GM23338 (cell line): ENCODE measurements at regions not wholly inside any gene's neighbourhood (a gene's known extent, or its start where the extent isn't known, plus 50 kb on each side); places are given as distances from the start of the nearest gene placed in this dataset.

Experiments used
- ATAC-seq: fragments of 200-7000 bp; cut with Tn5 transposase; 3 replicates; pipeline ENCODE4 v1.9.1; 2020
- DNase-seq: peaks from one replicate; pipeline ENCODE4 v3.0.0-alpha.2; 2015; ENCODE audit warnings: low spot score
- H2AFZ ChIP-seq: fragments of 200-600 bp; sonication (generic); 2 replicates; pipeline ENCODE4 v1.8.0; 2016; ENCODE audit warnings: antibody characterized with exemption, mild to moderate bottlenecking, moderate library complexity
- H3F3A ChIP-seq: fragments of 200-600 bp; sonication (generic); replicated peaks from 2 replicates; pipeline ENCODE4 v1.8.0; 2017; ENCODE audit warnings: antibody characterized with exemption, mixed run types, low read depth
- H3K27ac ChIP-seq: fragments of 200-600 bp; sonication (generic); 2 replicates; pipeline ENCODE4 v1.6.1; 2016; ENCODE audit warnings: low read depth
- H3K27me3 ChIP-seq: fragments of 200-600 bp; sonication (generic); 2 replicates; pipeline ENCODE4 v1.8.0; 2016; ENCODE audit warnings: mild to moderate bottlenecking, mixed run types, moderate library complexity; ENCODE audit not compliant: insufficient read depth
- H3K36me3 ChIP-seq: fragments of 200-600 bp; sonication (generic); 2 replicates; pipeline ENCODE4 v1.8.0; 2016; ENCODE audit warnings: mild to moderate bottlenecking; ENCODE audit not compliant: insufficient read depth
- H3K4me1 ChIP-seq: fragments of 200-600 bp; sonication (generic); 2 replicates; pipeline ENCODE4 v1.8.0; 2016; ENCODE audit warnings: mild to moderate bottlenecking, moderate library complexity; ENCODE audit not compliant: insufficient read depth
- H3K4me2 ChIP-seq: fragments of 200-600 bp; sonication (generic); 2 replicates; pipeline ENCODE4 v1.7.1; 2017; ENCODE audit warnings: mixed run types
- H3K4me3 ChIP-seq: fragments of 200-600 bp; sonication (generic); 2 replicates; pipeline ENCODE4 v1.6.1; 2016; ENCODE audit warnings: mixed run types
- H3K79me2 ChIP-seq: fragments of 200-600 bp; sonication (generic); replicated peaks from 2 replicates; pipeline ENCODE4 v1.8.0; 2017; ENCODE audit warnings: mild to moderate bottlenecking; ENCODE audit not compliant: insufficient read depth
- H3K9me2 ChIP-seq: fragments of 200-600 bp; sonication (generic); 2 replicates; pipeline ENCODE4 v1.8.0; 2017; ENCODE audit not compliant: insufficient read depth
- H4K20me1 ChIP-seq: fragments of 200-600 bp; sonication (generic); replicated peaks from 2 replicates; pipeline ENCODE4 v1.8.0; 2017; ENCODE audit warnings: mild to moderate bottlenecking; ENCODE audit not compliant: insufficient read depth
- H3K27ac Mint-ChIP-seq: 2 replicates; pipeline ENCODE4 v1.8.0; 2020; ENCODE audit warnings: inconsistent platforms, mild to moderate bottlenecking, moderate library complexity, mixed read lengths
- H3K27me3 Mint-ChIP-seq: 3 replicates; pipeline ENCODE4 v1.8.0; 2022; ENCODE audit warnings: low read depth, mild to moderate bottlenecking, moderate library complexity, mixed read lengths, inconsistent platforms; ENCODE audit not compliant: insufficient read depth, poor library complexity
- H3K36me3 Mint-ChIP-seq: 3 replicates; pipeline ENCODE4 v1.8.0; 2021; ENCODE audit warnings: low read depth, mild to moderate bottlenecking, inconsistent platforms, moderate library complexity, mixed read lengths
- H3K4me1 Mint-ChIP-seq: 3 replicates; pipeline ENCODE4 v1.8.0; 2020; ENCODE audit warnings: mild to moderate bottlenecking, inconsistent platforms, mixed read lengths
- H3K4me3 Mint-ChIP-seq: 3 replicates; pipeline ENCODE4 v1.8.0; 2021; ENCODE audit warnings: moderate library complexity, mild to moderate bottlenecking, inconsistent platforms, mixed read lengths
- H3K9me3 Mint-ChIP-seq: 3 replicates; pipeline ENCODE4 v1.8.0; 2020; ENCODE audit warnings: moderate library complexity, mild to moderate bottlenecking, inconsistent platforms, mixed read lengths
- TF ChIP-seq, protein P1 (sequence below): fragments of 250-450 bp; sonication (Bioruptor Pico); IDR thresholded peaks from 2 replicates; pipeline ENCODE4 v1.5.0; 2020; ENCODE audit warnings: mild to moderate bottlenecking, moderate library complexity
- TF ChIP-seq, protein P2 (sequence below), 2 experiments: fragments of 200-600 bp in 1 of 2; sonication (generic) in 1 of 2; conservative IDR thresholded peaks; 2 replicates each; pipeline versions ENCODE4 v1.5.1 to v1.6.1; 2016 to 2017; ENCODE audit warnings: antibody characterized with exemption in 2 of 2, low read depth in 2 of 2, mild to moderate bottlenecking in 2 of 2, moderate library complexity in 1 of 2

DNA sequence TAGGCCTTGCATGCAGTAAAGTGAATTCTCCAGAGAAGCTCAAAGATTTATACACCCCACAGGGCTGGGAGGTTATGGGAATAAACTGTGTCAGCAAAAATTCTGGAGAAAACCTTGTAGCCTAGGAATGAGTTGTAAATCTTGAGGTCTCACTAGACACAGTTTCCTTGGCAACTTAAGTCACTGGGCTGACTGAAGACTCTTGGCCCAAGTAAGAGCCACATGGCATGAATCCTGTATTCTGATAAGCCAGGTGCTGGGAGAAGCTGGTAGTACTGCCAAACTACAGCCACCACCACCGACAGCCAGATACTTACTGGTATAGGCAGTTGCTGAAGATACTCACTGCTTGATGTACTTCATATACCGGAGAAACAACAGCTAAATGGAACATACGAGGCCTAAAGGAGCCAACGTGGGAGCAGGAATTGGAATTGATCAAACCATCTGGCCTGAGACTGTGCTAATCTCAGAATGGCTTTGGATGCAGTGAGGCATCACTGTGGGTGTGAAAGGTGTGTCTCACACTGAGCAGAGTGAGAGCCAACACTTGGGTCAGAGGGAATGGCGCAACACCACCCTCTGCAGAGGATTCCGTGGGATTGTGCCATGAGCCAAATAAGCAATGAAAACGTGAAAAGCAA is 102.8 kb upstream of the TMCC3 start:
- no peak overlapping the region for H3K27ac ChIP-seq

More for the DNA sequence above, 102.8 kb upstream of the TMCC3 start:
- H3K27ac Mint-ChIP-seq: no peak overlapping the region
- peaks cover 3% of the 10 kb centered on the region for H3K27me3 Mint-ChIP-seq
- no peak overlapping the region for H3K4me3 Mint-ChIP-seq
- no peaks in the 10 kb centered on the region for H3K79me2 ChIP-seq
- H4K20me1 ChIP-seq: no peaks in the 10 kb centered on the region
- H2AFZ ChIP-seq: no peak overlapping the region
- no peaks in the 10 kb centered on the region for H3K36me3 Mint-ChIP-seq
- TF ChIP-seq, protein P1, sequence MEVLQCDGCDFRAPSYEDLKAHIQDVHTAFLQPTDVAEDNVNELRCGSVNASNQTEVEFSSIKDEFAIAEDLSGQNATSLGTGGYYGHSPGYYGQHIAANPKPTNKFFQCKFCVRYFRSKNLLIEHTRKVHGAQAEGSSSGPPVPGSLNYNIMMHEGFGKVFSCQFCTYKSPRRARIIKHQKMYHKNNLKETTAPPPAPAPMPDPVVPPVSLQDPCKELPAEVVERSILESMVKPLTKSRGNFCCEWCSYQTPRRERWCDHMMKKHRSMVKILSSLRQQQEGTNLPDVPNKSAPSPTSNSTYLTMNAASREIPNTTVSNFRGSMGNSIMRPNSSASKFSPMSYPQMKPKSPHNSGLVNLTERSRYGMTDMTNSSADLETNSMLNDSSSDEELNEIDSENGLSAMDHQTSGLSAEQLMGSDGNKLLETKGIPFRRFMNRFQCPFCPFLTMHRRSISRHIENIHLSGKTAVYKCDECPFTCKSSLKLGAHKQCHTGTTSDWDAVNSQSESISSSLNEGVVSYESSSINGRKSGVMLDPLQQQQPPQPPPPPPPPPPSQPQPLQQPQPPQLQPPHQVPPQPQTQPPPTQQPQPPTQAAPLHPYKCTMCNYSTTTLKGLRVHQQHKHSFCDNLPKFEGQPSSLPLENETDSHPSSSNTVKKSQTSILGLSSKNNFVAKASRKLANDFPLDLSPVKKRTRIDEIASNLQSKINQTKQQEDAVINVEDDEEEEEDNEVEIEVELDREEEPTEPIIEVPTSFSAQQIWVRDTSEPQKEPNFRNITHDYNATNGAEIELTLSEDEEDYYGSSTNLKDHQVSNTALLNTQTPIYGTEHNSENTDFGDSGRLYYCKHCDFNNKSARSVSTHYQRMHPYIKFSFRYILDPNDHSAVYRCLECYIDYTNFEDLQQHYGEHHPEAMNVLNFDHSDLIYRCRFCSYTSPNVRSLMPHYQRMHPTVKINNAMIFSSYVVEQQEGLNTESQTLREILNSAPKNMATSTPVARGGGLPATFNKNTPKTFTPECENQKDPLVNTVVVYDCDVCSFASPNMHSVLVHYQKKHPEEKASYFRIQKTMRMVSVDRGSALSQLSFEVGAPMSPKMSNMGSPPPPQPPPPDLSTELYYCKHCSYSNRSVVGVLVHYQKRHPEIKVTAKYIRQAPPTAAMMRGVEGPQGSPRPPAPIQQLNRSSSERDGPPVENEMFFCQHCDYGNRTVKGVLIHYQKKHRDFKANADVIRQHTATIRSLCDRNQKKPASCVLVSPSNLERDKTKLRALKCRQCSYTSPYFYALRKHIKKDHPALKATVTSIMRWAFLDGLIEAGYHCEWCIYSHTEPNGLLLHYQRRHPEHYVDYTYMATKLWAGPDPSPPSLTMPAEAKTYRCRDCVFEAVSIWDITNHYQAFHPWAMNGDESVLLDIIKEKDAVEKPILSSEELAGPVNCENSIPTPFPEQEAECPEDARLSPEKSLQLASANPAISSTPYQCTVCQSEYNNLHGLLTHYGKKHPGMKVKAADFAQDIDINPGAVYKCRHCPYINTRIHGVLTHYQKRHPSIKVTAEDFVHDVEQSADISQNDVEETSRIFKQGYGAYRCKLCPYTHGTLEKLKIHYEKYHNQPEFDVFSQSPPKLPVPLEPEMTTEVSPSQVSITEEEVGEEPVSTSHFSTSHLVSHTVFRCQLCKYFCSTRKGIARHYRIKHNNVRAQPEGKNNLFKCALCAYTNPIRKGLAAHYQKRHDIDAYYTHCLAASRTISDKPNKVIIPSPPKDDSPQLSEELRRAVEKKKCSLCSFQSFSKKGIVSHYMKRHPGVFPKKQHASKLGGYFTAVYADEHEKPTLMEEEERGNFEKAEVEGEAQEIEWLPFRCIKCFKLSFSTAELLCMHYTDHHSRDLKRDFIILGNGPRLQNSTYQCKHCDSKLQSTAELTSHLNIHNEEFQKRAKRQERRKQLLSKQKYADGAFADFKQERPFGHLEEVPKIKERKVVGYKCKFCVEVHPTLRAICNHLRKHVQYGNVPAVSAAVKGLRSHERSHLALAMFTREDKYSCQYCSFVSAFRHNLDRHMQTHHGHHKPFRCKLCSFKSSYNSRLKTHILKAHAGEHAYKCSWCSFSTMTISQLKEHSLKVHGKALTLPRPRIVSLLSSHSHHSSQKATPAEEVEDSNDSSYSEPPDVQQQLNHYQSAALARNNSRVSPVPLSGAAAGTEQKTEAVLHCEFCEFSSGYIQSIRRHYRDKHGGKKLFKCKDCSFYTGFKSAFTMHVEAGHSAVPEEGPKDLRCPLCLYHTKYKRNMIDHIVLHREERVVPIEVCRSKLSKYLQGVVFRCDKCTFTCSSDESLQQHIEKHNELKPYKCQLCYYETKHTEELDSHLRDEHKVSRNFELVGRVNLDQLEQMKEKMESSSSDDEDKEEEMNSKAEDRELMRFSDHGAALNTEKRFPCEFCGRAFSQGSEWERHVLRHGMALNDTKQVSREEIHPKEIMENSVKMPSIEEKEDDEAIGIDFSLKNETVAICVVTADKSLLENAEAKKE: no peak
- TF ChIP-seq, protein P2, sequence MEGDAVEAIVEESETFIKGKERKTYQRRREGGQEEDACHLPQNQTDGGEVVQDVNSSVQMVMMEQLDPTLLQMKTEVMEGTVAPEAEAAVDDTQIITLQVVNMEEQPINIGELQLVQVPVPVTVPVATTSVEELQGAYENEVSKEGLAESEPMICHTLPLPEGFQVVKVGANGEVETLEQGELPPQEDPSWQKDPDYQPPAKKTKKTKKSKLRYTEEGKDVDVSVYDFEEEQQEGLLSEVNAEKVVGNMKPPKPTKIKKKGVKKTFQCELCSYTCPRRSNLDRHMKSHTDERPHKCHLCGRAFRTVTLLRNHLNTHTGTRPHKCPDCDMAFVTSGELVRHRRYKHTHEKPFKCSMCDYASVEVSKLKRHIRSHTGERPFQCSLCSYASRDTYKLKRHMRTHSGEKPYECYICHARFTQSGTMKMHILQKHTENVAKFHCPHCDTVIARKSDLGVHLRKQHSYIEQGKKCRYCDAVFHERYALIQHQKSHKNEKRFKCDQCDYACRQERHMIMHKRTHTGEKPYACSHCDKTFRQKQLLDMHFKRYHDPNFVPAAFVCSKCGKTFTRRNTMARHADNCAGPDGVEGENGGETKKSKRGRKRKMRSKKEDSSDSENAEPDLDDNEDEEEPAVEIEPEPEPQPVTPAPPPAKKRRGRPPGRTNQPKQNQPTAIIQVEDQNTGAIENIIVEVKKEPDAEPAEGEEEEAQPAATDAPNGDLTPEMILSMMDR (conservative IDR thresholded peaks at IDR 0.05; ENCODE audit: low read depth in 2 of 2): peak; percentile 30 to 71; a peak in 3 of 4 replicates
- no peaks in the 10 kb centered on the region for H3F3A ChIP-seq
- no peaks in the 10 kb centered on the region for H3K27me3 ChIP-seq
- H3K4me1 Mint-ChIP-seq: no peaks in the 10 kb centered on the region
- H3K9me3 Mint-ChIP-seq: no peaks in the 10 kb centered on the region
- DNase-seq (peak; percentile 26), ATAC-seq (peak; percentile 80)
- H3K4me3 ChIP-seq: no peak overlapping the region
- no peaks in the 10 kb centered on the region for H3K9me2 ChIP-seq
- H3K36me3 ChIP-seq: no peaks in the 10 kb centered on the region
- no peak overlapping the region for H3K4me2 ChIP-seq
- no peaks in the 10 kb centered on the region for H3K4me1 ChIP-seq
